Esophagus muscularis mucosa (tissue), 4 donors: ENCODE measurements at regions not wholly inside any gene's neighbourhood (a gene's known extent, or its start where the extent isn't known, plus 50 kb on each side); places are given as distances from the start of the nearest gene placed in this dataset.

Experiments used
- DNase-seq: peaks from one replicate; pipeline ENCODE4 v3.0.0-alpha.2; 2017; ENCODE audit errors: extremely low spot score
- H3K27ac ChIP-seq, 4 donors: fragments of 200-600 bp; sonication (generic); replicated peaks in 1 of 4; 1 replicate in 3 of 4; 2 replicates in 1 of 4; pipeline ENCODE4 v1.5.1; 2016 to 2019; ENCODE audit warnings: mild to moderate bottlenecking in 1 of 4
- H3K27me3 ChIP-seq, 4 donors: fragments of 200-600 bp; sonication (generic); one replicate each; pipeline versions ENCODE4 v1.5.1 to v1.6.0; 2016 to 2019
- H3K36me3 ChIP-seq, 4 donors: fragments of 200-600 bp; sonication (generic); one replicate each; pipeline ENCODE4 v1.5.1; 2016 to 2019
- H3K4me1 ChIP-seq, 4 donors: fragments of 200-600 bp; sonication (generic); one replicate each; pipeline ENCODE4 v1.5.1; 2016 to 2019
- H3K4me3 ChIP-seq, 4 donors: fragments of 200-600 bp; sonication (generic); 1 replicate in 2 of 4; 2 replicates in 2 of 4; pipeline ENCODE4 v1.5.1; 2016 to 2019; ENCODE audit warnings: mild to moderate bottlenecking in 4 of 4, moderate library complexity in 1 of 4
- H3K9me3 ChIP-seq, 4 donors: fragments of 200-600 bp; sonication (generic); 1 replicate in 3 of 4; 2 replicates in 1 of 4; pipeline ENCODE4 v1.5.1; 2016 to 2019
- EP300 ChIP-seq: sonication (generic); formaldehyde crosslinking; IDR thresholded peaks from one replicate; pipeline ENCODE4 v1.6.1; 2017; ENCODE audit warnings: antibody characterized with exemption
- POLR2A ChIP-seq: fragments of 450-650 bp; IDR thresholded peaks from one replicate; pipeline ENCODE4 v1.6.1; 2017; ENCODE audit warnings: antibody characterized with exemption, moderate library complexity, mild to moderate bottlenecking, low read depth
- POLR2AphosphoS5 ChIP-seq, 2 donors: sonication (generic); formaldehyde crosslinking; IDR thresholded peaks; one replicate each; pipeline ENCODE4 v1.6.1; 2017; ENCODE audit warnings: antibody characterized with exemption in 2 of 2
- WGBS: methylation state at CpG from one replicate; pipeline ENCODE4 v1.1.5; 2018; 5-methylcytosine and 5-hydroxymethylcytosine counted together
- intact Hi-C: fragments of 100-400 bp; cut with DNase I; formaldehyde crosslinking; loops from one replicate; pipeline ENCODE4 v1.15.1; 2023
- TF ChIP-seq, protein P1 (sequence below), 3 experiments: fragments of 200-600 bp in 2 of 3; fragments of 450-650 bp in 1 of 3; sonication (generic) in 2 of 3; IDR thresholded peaks; one replicate each; pipeline ENCODE4 v1.5.1; 2017 to 2019; ENCODE audit warnings: antibody characterized with exemption in 3 of 3, mild to moderate bottlenecking in 2 of 3, moderate library complexity in 1 of 3

- H3K4me3 ChIP-seq: no peak overlapping the region
- intact Hi-C loops: no loop called here
- H3K36me3 ChIP-seq: no peaks in the 10 kb centered on the region
- 100% methylated on average over 1 of the region's 1 CpG for whole genome bisulfite sequencing
- DNase-seq: no peak
- no peaks in the 10 kb centered on the region for H3K27me3 ChIP-seq
- no peaks in the 10 kb centered on the region for H3K4me1 ChIP-seq
- no peaks in the 10 kb centered on the region for H3K9me3 ChIP-seq
- TF ChIP-seq, protein P1, sequence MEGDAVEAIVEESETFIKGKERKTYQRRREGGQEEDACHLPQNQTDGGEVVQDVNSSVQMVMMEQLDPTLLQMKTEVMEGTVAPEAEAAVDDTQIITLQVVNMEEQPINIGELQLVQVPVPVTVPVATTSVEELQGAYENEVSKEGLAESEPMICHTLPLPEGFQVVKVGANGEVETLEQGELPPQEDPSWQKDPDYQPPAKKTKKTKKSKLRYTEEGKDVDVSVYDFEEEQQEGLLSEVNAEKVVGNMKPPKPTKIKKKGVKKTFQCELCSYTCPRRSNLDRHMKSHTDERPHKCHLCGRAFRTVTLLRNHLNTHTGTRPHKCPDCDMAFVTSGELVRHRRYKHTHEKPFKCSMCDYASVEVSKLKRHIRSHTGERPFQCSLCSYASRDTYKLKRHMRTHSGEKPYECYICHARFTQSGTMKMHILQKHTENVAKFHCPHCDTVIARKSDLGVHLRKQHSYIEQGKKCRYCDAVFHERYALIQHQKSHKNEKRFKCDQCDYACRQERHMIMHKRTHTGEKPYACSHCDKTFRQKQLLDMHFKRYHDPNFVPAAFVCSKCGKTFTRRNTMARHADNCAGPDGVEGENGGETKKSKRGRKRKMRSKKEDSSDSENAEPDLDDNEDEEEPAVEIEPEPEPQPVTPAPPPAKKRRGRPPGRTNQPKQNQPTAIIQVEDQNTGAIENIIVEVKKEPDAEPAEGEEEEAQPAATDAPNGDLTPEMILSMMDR (IDR thresholded peaks at IDR 0.05): no peak
- TF ChIP-seq POLR2A: no peak
- no peak for TF ChIP-seq POLR2AphosphoS5 (IDR thresholded peaks at IDR 0.05)
- TF ChIP-seq EP300: no peak
- H3K27ac ChIP-seq: no peak overlapping the region
Observed at GRCh38 chr11:28871090-28871489, 762.9 kb downstream of the METTL15 start.

GRCh38 chr11:28863422-28863821 is 755.2 kb downstream of the METTL15 start:
- TF ChIP-seq POLR2A (no peak), POLR2AphosphoS5 (IDR thresholded peaks at IDR 0.05) (no peak), EP300 (no peak)
- TF ChIP-seq, protein P1 (IDR thresholded peaks at IDR 0.05): no peak
- no peaks in the 10 kb centered on the region for H3K27me3 ChIP-seq
- H3K27ac ChIP-seq: no peak overlapping the region
- H3K9me3 ChIP-seq: peaks cover 0 to under 1% (median 0%) of the 10 kb centered on the region in 4 donors
- no peak overlapping the region for H3K4me3 ChIP-seq
- intact Hi-C loops: no loop called here
- DNase-seq: no peak
- H3K4me1 ChIP-seq: no peaks in the 10 kb centered on the region
- H3K36me3 ChIP-seq: no peaks in the 10 kb centered on the region
- WGBS: 78% methylated on average over 2 of the region's 2 CpGs

DNA sequence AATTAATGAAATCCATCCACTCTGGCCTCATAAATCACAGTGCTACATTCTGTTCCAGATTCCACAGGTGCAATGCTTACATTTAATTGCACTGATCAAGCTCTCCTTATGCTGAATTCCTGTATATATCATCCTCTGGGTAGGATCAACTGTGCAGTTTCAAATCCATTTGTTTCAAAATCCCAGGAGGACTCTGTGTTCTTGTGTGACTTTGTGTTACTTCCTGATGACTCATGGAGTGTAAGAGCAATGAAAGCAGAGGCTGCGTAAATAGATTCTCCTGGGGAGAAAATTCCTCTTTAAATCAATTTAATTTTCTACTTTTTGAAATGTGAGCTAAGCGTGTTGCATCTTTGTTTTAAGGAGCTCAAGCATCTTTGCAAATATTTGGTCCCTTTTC is 752.7 kb downstream of the METTL15 start:
- no peak overlapping the region for H3K27ac ChIP-seq
- no peaks in the 10 kb centered on the region for H3K27me3 ChIP-seq
- no peak for DNase-seq
- 56% methylated on average over 2 of the region's 2 CpGs for WGBS
- H3K9me3 ChIP-seq: peaks cover 0 to 14% (median 10%) of the 10 kb centered on the region in 4 donors
- no peaks in the 10 kb centered on the region for H3K36me3 ChIP-seq
- intact Hi-C loops: no loop called here
- no peak for TF ChIP-seq POLR2A
- TF ChIP-seq EP300: no peak
- TF ChIP-seq POLR2AphosphoS5 (IDR thresholded peaks at IDR 0.05): no peak
- TF ChIP-seq, protein P1 (IDR thresholded peaks at IDR 0.05): no peak
- no peak overlapping the region for H3K4me3 ChIP-seq
- H3K4me1 ChIP-seq: no peaks in the 10 kb centered on the region

DNA sequence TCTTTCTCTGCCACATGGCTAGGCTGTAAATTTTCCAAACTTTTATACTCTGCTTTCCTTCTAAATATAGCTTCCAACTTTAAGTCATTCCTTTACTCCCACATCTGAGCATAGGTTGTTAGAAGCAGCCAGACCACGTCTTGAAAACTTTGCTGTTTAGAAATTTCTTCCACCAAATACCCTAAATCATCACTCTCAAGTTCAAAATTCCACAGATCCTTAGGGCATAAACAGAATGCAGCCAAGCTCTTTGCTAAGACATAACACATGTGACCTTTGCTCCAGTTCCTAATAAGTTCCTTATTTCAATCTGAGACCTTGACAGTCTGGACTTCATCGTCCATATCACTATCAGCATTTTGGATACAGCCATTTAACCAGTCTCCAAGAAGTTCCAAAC is 749.9 kb downstream of the METTL15 start:
- DNase-seq: no peak
- peaks cover 0 to 14% (median 10%) of the 10 kb centered on the region in 4 donors for H3K9me3 ChIP-seq
- WGBS: 54% methylated on average over 2 of the region's 2 CpGs
- H3K4me3 ChIP-seq: no peak overlapping the region
- H3K4me1 ChIP-seq: no peaks in the 10 kb centered on the region
- no peak overlapping the region for H3K27ac ChIP-seq
- TF ChIP-seq, protein P1 (IDR thresholded peaks at IDR 0.05): no peak
- H3K36me3 ChIP-seq: no peaks in the 10 kb centered on the region
- no peaks in the 10 kb centered on the region for H3K27me3 ChIP-seq
- intact Hi-C loops: no loop called here

DNA sequence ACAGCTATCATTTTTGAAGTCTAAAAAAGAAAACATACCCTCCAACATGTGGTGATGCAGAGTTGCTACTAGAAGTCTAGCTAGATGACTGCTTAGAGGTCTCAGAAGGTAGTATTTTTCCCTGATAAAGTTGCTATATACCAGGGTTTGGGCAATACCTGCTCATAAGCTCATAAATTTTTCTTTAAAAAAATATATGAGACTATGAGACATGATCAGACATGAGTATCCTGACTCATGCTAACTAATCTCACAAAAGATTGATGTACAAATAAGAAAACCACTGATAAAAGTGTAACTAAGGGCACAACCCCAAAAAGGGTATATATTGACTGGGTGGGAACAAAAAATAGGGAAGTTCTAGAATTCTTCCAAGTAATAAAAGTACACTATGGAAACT is 740.9 kb downstream of the METTL15 start:
- Histone ChIP-seq H3K36me3 (no peaks in the 10 kb centered on the region), H3K27ac (no peak overlapping the region), H3K9me3 (no peaks in the 10 kb centered on the region), H3K4me1 (no peaks in the 10 kb centered on the region), H3K27me3 (no peaks in the 10 kb centered on the region), H3K4me3 (no peak overlapping the region)
- intact Hi-C loops: no loop called here
- TF ChIP-seq POLR2AphosphoS5 (IDR thresholded peaks at IDR 0.05) (no peak), POLR2A (no peak), EP300 (no peak)
- TF ChIP-seq, protein P1 (IDR thresholded peaks at IDR 0.05): no peak
- DNase-seq: no peak
